ENCODE measurements at regions not wholly inside any gene's neighbourhood (a gene's known extent, or its start where the extent isn't known, plus 50 kb on each side); places are given as distances from the start of the nearest gene placed in this dataset.

DNA sequence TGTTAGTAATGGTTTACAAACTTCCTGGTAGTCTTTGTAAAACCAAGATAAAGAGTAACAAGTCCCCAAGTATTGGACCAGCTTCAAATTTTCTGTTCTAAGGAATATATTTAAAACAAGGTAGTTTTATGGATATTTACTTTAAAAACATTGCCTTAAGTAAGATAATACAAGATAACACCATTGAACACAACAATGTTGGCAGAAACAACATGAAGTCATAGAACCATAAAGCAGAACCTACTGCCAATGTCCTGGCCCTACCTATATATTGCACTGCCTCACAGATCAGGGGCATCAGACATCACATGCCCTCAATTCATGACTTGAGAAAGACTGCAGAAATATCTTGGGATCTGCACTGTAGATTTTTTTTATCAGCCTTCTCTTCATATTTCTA lies 1176.2 kb downstream of the PCDH7 start:
- no peak for DNase-seq
- no peak overlapping the region for H3K27ac Mint-ChIP-seq
- intact Hi-C loops (cut with micrococcal nuclease), result no loop called here
- peaks cover 2 to 18% (median 11%) of the 10 kb centered on the region in 8 donors for H3K9me3 Mint-ChIP-seq
- H3K36me3 ChIP-seq (ENCODE audit: insufficient read depth, low read length), result no peaks in the 10 kb centered on the region
- no peaks in the 10 kb centered on the region for H3K27me3 Mint-ChIP-seq
- H3K4me3 ChIP-seq (ENCODE audit: low read length in 2 of 2), result no peak overlapping the region
- H3K9me3 ChIP-seq (ENCODE audit: control insufficient read depth in 1 of 2, low read length in 2 of 2), result no peaks in the 10 kb centered on the region
- CTCF ChIA-PET (ENCODE audit: partially characterized antibody), result no interaction called here
- H3K27ac ChIP-seq (ENCODE audit: low read depth, low read length), result no peak overlapping the region
- H3K36me3 Mint-ChIP-seq, result no peaks in the 10 kb centered on the region
- no peaks in the 10 kb centered on the region for H3K4me1 Mint-ChIP-seq
- no peak overlapping the region for H3K4me3 Mint-ChIP-seq
- H3K4me1 ChIP-seq (ENCODE audit: insufficient read depth, low read length), result no peaks in the 10 kb centered on the region
- POLR2A ChIA-PET (ENCODE audit: partially characterized antibody), result no interaction called here
- no peaks in the 10 kb centered on the region for H3K27me3 ChIP-seq (ENCODE audit: insufficient read depth, low read length)

DNA sequence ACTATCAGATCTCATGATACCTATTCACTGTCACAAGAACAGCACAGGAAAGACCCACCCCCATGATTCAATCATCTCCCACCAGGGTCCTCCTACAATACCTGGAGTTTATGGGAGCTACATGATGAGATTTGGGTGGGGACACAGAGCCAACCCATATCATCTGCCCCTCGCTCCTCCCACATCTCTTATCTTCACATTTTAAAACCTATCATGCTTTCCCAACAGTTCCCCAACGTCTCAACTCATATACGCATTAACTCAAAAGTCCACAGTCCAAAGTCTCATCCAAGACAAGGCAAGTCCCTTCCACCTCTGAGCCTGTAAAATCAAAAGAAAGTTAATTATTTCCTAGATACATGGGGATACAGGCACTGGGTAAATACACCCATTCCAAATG lies 1185.2 kb downstream of the PCDH7 start:
- H3K9me3 Mint-ChIP-seq, result peaks cover 5 to 23% (median 6%) of the 10 kb centered on the region in 8 donors
- Histone ChIP-seq H3K9me3 (ENCODE audit: control insufficient read depth in 1 of 2, low read length in 2 of 2) (no peaks in the 10 kb centered on the region), H3K27ac (ENCODE audit: low read depth, low read length) (no peak overlapping the region), H3K36me3 (ENCODE audit: insufficient read depth, low read length) (no peaks in the 10 kb centered on the region), H3K4me3 (ENCODE audit: low read length in 2 of 2) (no peak overlapping the region), H3K27me3 (ENCODE audit: insufficient read depth, low read length) (no peaks in the 10 kb centered on the region), H3K4me1 (ENCODE audit: insufficient read depth, low read length) (no peaks in the 10 kb centered on the region)
- H3K27me3 Mint-ChIP-seq, result no peaks in the 10 kb centered on the region
- no peaks in the 10 kb centered on the region for H3K36me3 Mint-ChIP-seq
- intact Hi-C loops (cut with micrococcal nuclease), result no loop called here
- ChIA-PET POLR2A (ENCODE audit: partially characterized antibody) (no interaction called here), CTCF (ENCODE audit: partially characterized antibody) (no interaction called here)
- H3K4me1 Mint-ChIP-seq, result no peaks in the 10 kb centered on the region
- DNase-seq, result no peak
- H3K4me3 Mint-ChIP-seq, result no peak overlapping the region
- H3K27ac Mint-ChIP-seq, result no peak overlapping the region

DNA sequence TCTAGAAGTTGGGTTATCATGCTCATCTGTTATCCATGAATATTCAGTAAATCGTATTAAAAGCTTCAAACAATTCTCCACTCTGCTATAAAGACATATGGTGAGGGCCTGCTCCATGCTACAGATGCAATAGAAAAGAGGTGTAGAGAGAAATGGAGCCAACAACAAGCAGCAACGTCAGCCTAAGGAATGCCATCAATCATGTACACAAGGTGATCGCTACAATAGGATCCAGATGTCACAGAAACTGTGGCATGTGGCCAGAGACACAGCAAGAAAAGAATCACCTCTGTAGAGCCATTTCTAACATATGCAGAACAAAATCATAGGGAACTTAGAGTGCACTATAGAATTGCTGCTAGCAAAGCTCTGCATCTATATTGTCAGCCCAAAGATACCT lies 1188.1 kb downstream of the PCDH7 start:
- Histone ChIP-seq H3K9me3 (ENCODE audit: control insufficient read depth in 1 of 2, low read length in 2 of 2) (no peaks in the 10 kb centered on the region), H3K36me3 (ENCODE audit: insufficient read depth, low read length) (no peaks in the 10 kb centered on the region), H3K4me1 (ENCODE audit: insufficient read depth, low read length) (no peaks in the 10 kb centered on the region), H3K4me3 (ENCODE audit: low read length in 2 of 2) (no peak overlapping the region), H3K27ac (ENCODE audit: low read depth, low read length) (no peak overlapping the region), H3K27me3 (ENCODE audit: insufficient read depth, low read length) (no peaks in the 10 kb centered on the region)
- Mint-ChIP-seq H3K9me3 (peaks cover 6 to 32% (median 8%) of the 10 kb centered on the region in 8 donors), H3K27ac (no peak overlapping the region), H3K4me3 (no peak overlapping the region), H3K27me3 (no peaks in the 10 kb centered on the region), H3K36me3 (no peaks in the 10 kb centered on the region), H3K4me1 (no peaks in the 10 kb centered on the region)
- DNase-seq, result no peak
- CTCF ChIA-PET (ENCODE audit: partially characterized antibody), result no interaction called here
- intact Hi-C loops (cut with micrococcal nuclease), result no loop called here
- POLR2A ChIA-PET (ENCODE audit: partially characterized antibody), result no interaction called here

GRCh38 chr4:31917334-31917733 lies 1197.2 kb downstream of the PCDH7 start:
- POLR2A ChIA-PET (ENCODE audit: partially characterized antibody), result no interaction called here
- no peak overlapping the region for H3K27ac ChIP-seq (ENCODE audit: low read depth, low read length)
- H3K9me3 ChIP-seq (ENCODE audit: control insufficient read depth in 1 of 2, low read length in 2 of 2), result no peaks in the 10 kb centered on the region
- no peak for DNase-seq
- intact Hi-C loops (cut with micrococcal nuclease), result no loop called here
- Mint-ChIP-seq H3K27ac (peak overlapping the region in 1 of 7 donors; percentile 5), H3K4me3 (no peak overlapping the region), H3K27me3 (no peaks in the 10 kb centered on the region), H3K4me1 (no peaks in the 10 kb centered on the region), H3K36me3 (no peaks in the 10 kb centered on the region), H3K9me3 (peaks cover 5 to 21% (median 15%) of the 10 kb centered on the region in 8 donors)
- H3K36me3 ChIP-seq (ENCODE audit: insufficient read depth, low read length), result no peaks in the 10 kb centered on the region
- CTCF ChIA-PET (ENCODE audit: partially characterized antibody), result no interaction called here
- H3K4me3 ChIP-seq (ENCODE audit: low read length in 2 of 2), result no peak overlapping the region
- H3K4me1 ChIP-seq (ENCODE audit: insufficient read depth, low read length), result no peaks in the 10 kb centered on the region
- no peaks in the 10 kb centered on the region for H3K27me3 ChIP-seq (ENCODE audit: insufficient read depth, low read length)

- Mint-ChIP-seq H3K9me3 (peaks cover 5 to 21% (median 16%) of the 10 kb centered on the region in 8 donors), H3K27ac (no peak overlapping the region), H3K4me3 (no peak overlapping the region), H3K4me1 (no peaks in the 10 kb centered on the region), H3K36me3 (no peaks in the 10 kb centered on the region), H3K27me3 (no peaks in the 10 kb centered on the region)
- H3K27me3 ChIP-seq (ENCODE audit: insufficient read depth, low read length), result no peaks in the 10 kb centered on the region
- no peak for DNase-seq
- H3K4me1 ChIP-seq (ENCODE audit: insufficient read depth, low read length), result no peaks in the 10 kb centered on the region
- POLR2A ChIA-PET (ENCODE audit: partially characterized antibody), result no interaction called here
- intact Hi-C loops (cut with micrococcal nuclease), result no loop called here
- CTCF ChIA-PET (ENCODE audit: partially characterized antibody), result no interaction called here
- no peaks in the 10 kb centered on the region for H3K9me3 ChIP-seq (ENCODE audit: control insufficient read depth in 1 of 2, low read length in 2 of 2)
- no peak overlapping the region for H3K4me3 ChIP-seq (ENCODE audit: low read length in 2 of 2)
- H3K27ac ChIP-seq (ENCODE audit: low read depth, low read length), result no peak overlapping the region
- no peaks in the 10 kb centered on the region for H3K36me3 ChIP-seq (ENCODE audit: insufficient read depth, low read length)
Measured at GRCh38 chr4:31918891-31919290, 1198.7 kb downstream of the PCDH7 start.

GRCh38 chr4:31923634-31924033 lies 1203.5 kb downstream of the PCDH7 start:
- intact Hi-C loops (cut with micrococcal nuclease), result no loop called here
- H3K4me1 Mint-ChIP-seq, result no peaks in the 10 kb centered on the region

GRCh38 chr4:31929676-31930345 lies 1209.6 kb downstream of the PCDH7 start:
- intact Hi-C loops (cut with micrococcal nuclease), result no loop called here
- Histone ChIP-seq H3K27ac (ENCODE audit: low read depth, low read length) (no peak overlapping the region), H3K4me1 (ENCODE audit: insufficient read depth, low read length) (no peaks in the 10 kb centered on the region), H3K9me3 (ENCODE audit: control insufficient read depth in 1 of 2, low read length in 2 of 2) (no peaks in the 10 kb centered on the region), H3K27me3 (ENCODE audit: insufficient read depth, low read length) (no peaks in the 10 kb centered on the region), H3K4me3 (ENCODE audit: low read length in 2 of 2) (no peak overlapping the region), H3K36me3 (ENCODE audit: insufficient read depth, low read length) (no peaks in the 10 kb centered on the region)
- no peak for DNase-seq
- no peak overlapping the region for H3K4me3 Mint-ChIP-seq
- peaks cover 0 to 22% (median 8%) of the 10 kb centered on the region in 8 donors for H3K9me3 Mint-ChIP-seq
- H3K27me3 Mint-ChIP-seq, result no peaks in the 10 kb centered on the region
- no peak overlapping the region for H3K27ac Mint-ChIP-seq
- ChIA-PET CTCF (ENCODE audit: partially characterized antibody) (no interaction called here), POLR2A (ENCODE audit: partially characterized antibody) (no interaction called here)
- no peaks in the 10 kb centered on the region for H3K36me3 Mint-ChIP-seq
- no peaks in the 10 kb centered on the region for H3K4me1 Mint-ChIP-seq

More at GRCh38 chr4:31923634-31924033, 1203.5 kb downstream of the PCDH7 start:
- H3K36me3 Mint-ChIP-seq, result no peaks in the 10 kb centered on the region
- Histone ChIP-seq H3K27me3 (ENCODE audit: insufficient read depth, low read length) (no peaks in the 10 kb centered on the region), H3K4me1 (ENCODE audit: insufficient read depth, low read length) (no peaks in the 10 kb centered on the region), H3K36me3 (ENCODE audit: insufficient read depth, low read length) (no peaks in the 10 kb centered on the region), H3K9me3 (ENCODE audit: control insufficient read depth in 1 of 2, low read length in 2 of 2) (no peaks in the 10 kb centered on the region), H3K27ac (ENCODE audit: low read depth, low read length) (no peak overlapping the region), H3K4me3 (ENCODE audit: low read length in 2 of 2) (no peak overlapping the region)
- no peak for DNase-seq
- H3K9me3 Mint-ChIP-seq, result peaks cover 0 to 21% (median 15%) of the 10 kb centered on the region in 8 donors
- ChIA-PET CTCF (ENCODE audit: partially characterized antibody) (no interaction called here), POLR2A (ENCODE audit: partially characterized antibody) (no interaction called here)
- H3K4me3 Mint-ChIP-seq, result no peak overlapping the region
- H3K27ac Mint-ChIP-seq, result no peak overlapping the region
- no peaks in the 10 kb centered on the region for H3K27me3 Mint-ChIP-seq

DNA sequence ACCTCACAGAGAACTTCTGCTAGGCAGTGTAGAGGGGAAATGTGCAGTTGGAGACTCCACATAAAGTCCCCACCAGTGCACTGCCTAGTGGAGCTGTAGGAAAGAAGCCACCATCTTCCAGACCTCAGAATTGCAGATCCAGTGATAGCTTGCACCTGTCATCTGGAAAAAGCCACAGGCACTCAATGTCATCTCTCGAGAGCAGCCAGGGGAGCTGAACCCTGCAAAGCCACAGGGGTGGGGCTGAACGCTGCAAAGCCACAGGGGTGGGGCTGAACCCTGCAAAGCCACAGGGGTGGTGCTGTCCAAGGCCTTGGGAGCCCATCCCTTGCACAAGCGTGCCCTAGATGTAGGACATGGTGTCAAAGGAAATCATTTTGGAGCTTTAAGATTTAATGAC lies 1226.3 kb downstream of the PCDH7 start:
- intact Hi-C loops (cut with micrococcal nuclease), result no loop called here
- Mint-ChIP-seq H3K4me1 (no peaks in the 10 kb centered on the region), H3K36me3 (no peaks in the 10 kb centered on the region), H3K27ac (no peak overlapping the region), H3K4me3 (no peak overlapping the region), H3K27me3 (no peaks in the 10 kb centered on the region), H3K9me3 (peaks cover 0 to 21% (median 11%) of the 10 kb centered on the region in 8 donors)
- Histone ChIP-seq H3K27me3 (ENCODE audit: insufficient read depth, low read length) (no peaks in the 10 kb centered on the region), H3K36me3 (ENCODE audit: insufficient read depth, low read length) (no peaks in the 10 kb centered on the region), H3K4me3 (ENCODE audit: low read length in 2 of 2) (no peak overlapping the region), H3K9me3 (ENCODE audit: control insufficient read depth in 1 of 2, low read length in 2 of 2) (no peaks in the 10 kb centered on the region), H3K4me1 (ENCODE audit: insufficient read depth, low read length) (no peaks in the 10 kb centered on the region), H3K27ac (ENCODE audit: low read depth, low read length) (no peak overlapping the region)
- DNase-seq, result no peak
- POLR2A ChIA-PET (ENCODE audit: partially characterized antibody), result no interaction called here
- CTCF ChIA-PET (ENCODE audit: partially characterized antibody), result no interaction called here
